PC-3 (cell line): ENCODE measurements at regions not wholly inside any gene's neighbourhood (a gene's known extent, or its start where the extent isn't known, plus 50 kb on each side); places are given as distances from the start of the nearest gene placed in this dataset.

Experiments
- ATAC-seq: fragments of 200-7000 bp; cut with Tn5 transposase; 2 replicates; pipeline ENCODE4 v1.9.1; 2020; ENCODE audit warnings: mild to moderate bottlenecking, moderate library complexity
- BruUV-seq: library from RNA; stranded (reverse); fragments of 400-500 nt; replicated peaks from 2 replicates; lab custom pipeline; 2021; lab: Mats Ljungman, UMichigan
- CTCF ChIA-PET: fragments of 300-600 bp; sonication (Branson Sonifier 250); formaldehyde crosslinking; loops from one replicate; lab custom pipeline; 2022; ENCODE audit warnings: antibody characterized with exemption; lab: Charles Lee
- POLR2A ChIA-PET: fragments of 300-600 bp; sonication (Branson Sonifier 250); formaldehyde crosslinking; loops from one replicate; lab custom pipeline; 2022; ENCODE audit warnings: antibody characterized with exemption; ENCODE audit not compliant: unreplicated experiment; lab: Charles Lee
- DNase-seq: peaks from one replicate; pipeline ENCODE4 v3.0.0-alpha.2; 2015
- H2AFZ ChIP-seq: fragments of 300-600 bp; sonication (generic); 2 replicates; pipeline ENCODE4 v1.6.0; 2016; ENCODE audit warnings: antibody characterized with exemption, low read length
- H3F3A ChIP-seq: fragments of 300-600 bp; sonication (generic); one replicate; pipeline ENCODE4 v1.6.0; 2017; ENCODE audit warnings: antibody characterized with exemption, low read length, control low read depth, mild to moderate bottlenecking; ENCODE audit not compliant: unreplicated experiment
- H3K27ac ChIP-seq: fragments of 300-600 bp; sonication (generic); 2 replicates; pipeline ENCODE4 v1.5.1; 2016; ENCODE audit warnings: mild to moderate bottlenecking, low read length
- H3K27me3 ChIP-seq: fragments of 300-600 bp; sonication (generic); 2 replicates; pipeline ENCODE4 v1.6.1; 2016; ENCODE audit warnings: low read length, mixed read lengths
- H3K36me3 ChIP-seq: fragments of 300-600 bp; sonication (generic); 2 replicates; pipeline ENCODE4 v1.6.1; 2016; ENCODE audit warnings: low read depth, mixed run types, low read length, mixed read lengths
- H3K4me1 ChIP-seq: fragments of 300-600 bp; sonication (generic); 2 replicates; pipeline ENCODE4 v1.5.1; 2016; ENCODE audit warnings: low read length; ENCODE audit not compliant: insufficient read depth
- H3K4me2 ChIP-seq: fragments of 300-600 bp; sonication (generic); 2 replicates; pipeline ENCODE4 v1.6.0; 2016; ENCODE audit warnings: low read length
- H3K4me3 ChIP-seq: fragments of 300-600 bp; sonication (generic); 2 replicates; pipeline ENCODE4 v1.5.1; 2016; ENCODE audit warnings: mild to moderate bottlenecking, low read length, mixed read lengths
- H3K79me2 ChIP-seq: fragments of 300-600 bp; sonication (generic); 2 replicates; pipeline ENCODE4 v1.6.1; 2017; ENCODE audit warnings: low read length, mixed read lengths
- H3K9ac ChIP-seq: fragments of 300-600 bp; sonication (generic); 2 replicates; pipeline ENCODE4 v1.6.0; 2016; ENCODE audit warnings: mild to moderate bottlenecking, low read length
- H3K9me2 ChIP-seq: fragments of 300-600 bp; sonication (generic); replicated peaks from 2 replicates; pipeline ENCODE4 v1.6.1; 2016; ENCODE audit warnings: mixed run types, low read length, mixed read lengths
- H3K9me3 ChIP-seq: fragments of 300-600 bp; sonication (generic); 2 replicates; pipeline ENCODE4 v1.6.1; 2016; ENCODE audit warnings: low read length, mixed read lengths
- H4K20me1 ChIP-seq: fragments of 300-600 bp; sonication (generic); 2 replicates; pipeline ENCODE4 v1.6.1; 2016; ENCODE audit warnings: low read length, mixed read lengths
- CTCF ChIP-seq: fragments of 300-600 bp; sonication (generic); conservative IDR thresholded peaks from 2 replicates; pipeline ENCODE4 v1.5.1; 2017; ENCODE audit warnings: antibody characterized with exemption, low read depth, mild to moderate bottlenecking, low read length
- EZH2 ChIP-seq: fragments of 300-600 bp; sonication (generic); IDR thresholded peaks from one replicate; pipeline ENCODE4 v1.6.1; 2017; ENCODE audit warnings: antibody characterized with exemption, mild to moderate bottlenecking, low read length; ENCODE audit not compliant: unreplicated experiment
- EZH2phosphoT487 ChIP-seq: fragments of 300-600 bp; sonication (generic); IDR thresholded peaks from 2 replicates; pipeline ENCODE4 v1.6.1; 2018; ENCODE audit warnings: mild to moderate bottlenecking, antibody characterized with exemption, low read length, borderline replicate concordance
- intact Hi-C: fragments of 100-400 bp; cut with micrococcal nuclease; formaldehyde crosslinking; loops from 2 replicates; pipeline ENCODE4 v1.9.0; 2023

- BruUV-seq, result no TSS peak
- intact Hi-C loops, result no loop called here
- no peaks in the 10 kb centered on the region for H3K4me1 ChIP-seq
- H3K27me3 ChIP-seq, result no peaks in the 10 kb centered on the region
- H4K20me1 ChIP-seq, result no peaks in the 10 kb centered on the region
- CTCF ChIA-PET, result no interaction called here
- no peaks in the 10 kb centered on the region for H3K79me2 ChIP-seq
- no peaks in the 10 kb centered on the region for H3K36me3 ChIP-seq
- no peak overlapping the region for H3K4me3 ChIP-seq
- no peaks in the 10 kb centered on the region for H3K9me2 ChIP-seq
- no peak overlapping the region for H3K9ac ChIP-seq
- TF ChIP-seq EZH2phosphoT487 (no peak), EZH2 (no peak), CTCF (no peak)
- H2AFZ ChIP-seq, result no peak overlapping the region
- H3K9me3 ChIP-seq, result no peaks in the 10 kb centered on the region
- H3K27ac ChIP-seq, result no peak overlapping the region
- H3K4me2 ChIP-seq, result no peak overlapping the region
- no peaks in the 10 kb centered on the region for H3F3A ChIP-seq
- no peak for ATAC-seq
- POLR2A ChIA-PET, result no interaction called here
- DNase-seq, result no peak
Observed at GRCh38 chr16:8292271-8292670, 298.0 kb downstream of the TMEM114 start.

GRCh38 chr16:8286348-8286747 lies 304.0 kb downstream of the TMEM114 start:
- Histone ChIP-seq H3F3A (no peaks in the 10 kb centered on the region), H3K27me3 (no peaks in the 10 kb centered on the region), H3K4me1 (no peaks in the 10 kb centered on the region), H3K36me3 (no peaks in the 10 kb centered on the region), H3K9ac (no peak overlapping the region), H3K4me2 (no peak overlapping the region), H3K9me2 (no peaks in the 10 kb centered on the region), H3K79me2 (no peaks in the 10 kb centered on the region), H2AFZ (no peak overlapping the region), H4K20me1 (no peaks in the 10 kb centered on the region), H3K27ac (no peak overlapping the region), H3K9me3 (no peaks in the 10 kb centered on the region), H3K4me3 (no peak overlapping the region)
- DNase-seq (no peak), ATAC-seq (no peak)
- ChIA-PET POLR2A (no interaction called here), CTCF (no interaction called here)
- intact Hi-C loops, result no loop called here
- TF ChIP-seq EZH2phosphoT487 (no peak), CTCF (no peak), EZH2 (no peak)
- no TSS peak for BruUV-seq

GRCh38 chr16:8283195-8283594 lies 307.1 kb downstream of the TMEM114 start:
- no peak for DNase-seq
- H3K4me1 ChIP-seq, result no peaks in the 10 kb centered on the region
- H3K36me3 ChIP-seq, result no peaks in the 10 kb centered on the region
- H4K20me1 ChIP-seq, result no peaks in the 10 kb centered on the region
- H3K9me3 ChIP-seq, result no peaks in the 10 kb centered on the region
- ATAC-seq, result no peak
- H3K27me3 ChIP-seq, result no peaks in the 10 kb centered on the region
- ChIA-PET POLR2A (no interaction called here), CTCF (no interaction called here)
- no peak overlapping the region for H3K4me3 ChIP-seq
- H2AFZ ChIP-seq, result no peak overlapping the region
- no peak overlapping the region for H3K9ac ChIP-seq
- H3K27ac ChIP-seq, result no peak overlapping the region
- intact Hi-C loops, result no loop called here
- no peaks in the 10 kb centered on the region for H3F3A ChIP-seq
- H3K4me2 ChIP-seq, result no peak overlapping the region
- TF ChIP-seq EZH2 (no peak), EZH2phosphoT487 (no peak), CTCF (no peak)
- H3K9me2 ChIP-seq, result no peaks in the 10 kb centered on the region
- no TSS peak for BruUV-seq
- H3K79me2 ChIP-seq, result no peaks in the 10 kb centered on the region
